Calu3 (cell line): ENCODE measurements at regions not wholly inside any gene's neighbourhood (a gene's known extent, or its start where the extent isn't known, plus 50 kb on each side); places are given as distances from the start of the nearest gene placed in this dataset.
"Not testable (repeated sequence)": the region's sequence is repeated elsewhere in the genome, so short reads cannot be mapped to it uniquely, and the experiment has no call there.

Source experiments
- BruUV-seq: library from RNA; stranded (reverse); fragments of 400-500 nt; replicated peaks from 2 replicates; lab custom pipeline; 2021; lab: Mats Ljungman, UMichigan
- CTCF ChIA-PET: fragments of 300-600 bp; sonication (Branson Sonifier 250); formaldehyde crosslinking; loops from one replicate; lab custom pipeline; 2022; ENCODE audit warnings: antibody characterized with exemption; lab: Charles Lee
- DNase-seq: peaks from one replicate; pipeline ENCODE4 v3.0.0; 2022
- H3K27ac Mint-ChIP-seq: one replicate; pipeline ENCODE4 v1.8.0; 2022; ENCODE audit warnings: mixed read lengths; ENCODE audit not compliant: unreplicated experiment
- H3K27me3 Mint-ChIP-seq: one replicate; pipeline ENCODE4 v1.8.0; 2022; ENCODE audit warnings: mixed read lengths; ENCODE audit not compliant: unreplicated experiment
- H3K36me3 Mint-ChIP-seq: one replicate; pipeline ENCODE4 v1.8.0; 2022; ENCODE audit warnings: mild to moderate bottlenecking, moderate library complexity, mixed read lengths; ENCODE audit not compliant: insufficient read depth, unreplicated experiment
- H3K4me1 Mint-ChIP-seq: one replicate; pipeline ENCODE4 v1.8.0; 2022; ENCODE audit warnings: mild to moderate bottlenecking, low read depth, mixed read lengths; ENCODE audit not compliant: unreplicated experiment
- H3K4me3 Mint-ChIP-seq: one replicate; pipeline ENCODE4 v1.8.0; 2022; ENCODE audit warnings: mild to moderate bottlenecking, low read depth, moderate library complexity, mixed read lengths; ENCODE audit not compliant: unreplicated experiment
- H3K9me3 Mint-ChIP-seq: one replicate; pipeline ENCODE4 v1.8.0; 2022; ENCODE audit warnings: low read depth, mixed read lengths; ENCODE audit not compliant: unreplicated experiment
- intact Hi-C: fragments of 100-400 bp; cut with micrococcal nuclease; formaldehyde crosslinking; loops from one replicate; pipeline ENCODE4 v1.10.0; 2022; ENCODE audit not compliant: unreplicated experiment
- TF ChIP-seq, protein P1 (sequence below): fragments of 200-600 bp; IDR thresholded peaks from one replicate; pipeline ENCODE4 v1.8.0; 2022; ENCODE audit warnings: antibody characterized with exemption; ENCODE audit not compliant: unreplicated experiment

GRCh38 chr17:77049440-77049839 lies 91.3 kb upstream of the SEC14L1 start:
- Mint-ChIP-seq H3K9me3 (no peaks in the 10 kb centered on the region), H3K27ac (no peak overlapping the region), H3K4me3 (no peak overlapping the region), H3K27me3 (peaks cover 39% of the 10 kb centered on the region), H3K36me3 (no peaks in the 10 kb centered on the region), H3K4me1 (no peaks in the 10 kb centered on the region)
- BruUV-seq = no TSS peak
- intact Hi-C loops = no loop called here
- TF ChIP-seq, protein P1, sequence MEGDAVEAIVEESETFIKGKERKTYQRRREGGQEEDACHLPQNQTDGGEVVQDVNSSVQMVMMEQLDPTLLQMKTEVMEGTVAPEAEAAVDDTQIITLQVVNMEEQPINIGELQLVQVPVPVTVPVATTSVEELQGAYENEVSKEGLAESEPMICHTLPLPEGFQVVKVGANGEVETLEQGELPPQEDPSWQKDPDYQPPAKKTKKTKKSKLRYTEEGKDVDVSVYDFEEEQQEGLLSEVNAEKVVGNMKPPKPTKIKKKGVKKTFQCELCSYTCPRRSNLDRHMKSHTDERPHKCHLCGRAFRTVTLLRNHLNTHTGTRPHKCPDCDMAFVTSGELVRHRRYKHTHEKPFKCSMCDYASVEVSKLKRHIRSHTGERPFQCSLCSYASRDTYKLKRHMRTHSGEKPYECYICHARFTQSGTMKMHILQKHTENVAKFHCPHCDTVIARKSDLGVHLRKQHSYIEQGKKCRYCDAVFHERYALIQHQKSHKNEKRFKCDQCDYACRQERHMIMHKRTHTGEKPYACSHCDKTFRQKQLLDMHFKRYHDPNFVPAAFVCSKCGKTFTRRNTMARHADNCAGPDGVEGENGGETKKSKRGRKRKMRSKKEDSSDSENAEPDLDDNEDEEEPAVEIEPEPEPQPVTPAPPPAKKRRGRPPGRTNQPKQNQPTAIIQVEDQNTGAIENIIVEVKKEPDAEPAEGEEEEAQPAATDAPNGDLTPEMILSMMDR = no peak
- CTCF ChIA-PET = interaction anchor here (0.5 to 1.0 kb wide), 3 partner anchors 32 to 182 kb away, joined by 5 to 7 read pairs (median 6); partner anchors contain the start of gene MGAT5B
- no peak for DNase-seq

GRCh38 chr17:77050901-77051300 lies 89.9 kb upstream of the SEC14L1 start:
- BruUV-seq, H3K4me3 Mint-ChIP-seq, DNase-seq, H3K9me3 Mint-ChIP-seq, H3K36me3 Mint-ChIP-seq, H3K27ac Mint-ChIP-seq, H3K4me1 Mint-ChIP-seq, intact Hi-C loops: not testable (repeated sequence)
- peaks cover 54% of the 10 kb centered on the region for H3K27me3 Mint-ChIP-seq
- CTCF ChIA-PET = interaction anchor here (0.9 kb wide), 1 partner anchor 44 kb away, joined by 3 read pairs; no protein-coding TSS in a partner anchor

- Mint-ChIP-seq H3K36me3 (no peaks in the 10 kb centered on the region), H3K4me1 (no peaks in the 10 kb centered on the region), H3K27ac (no peak overlapping the region), H3K27me3 (peaks cover 68% of the 10 kb centered on the region), H3K9me3 (no peaks in the 10 kb centered on the region), H3K4me3 (no peak overlapping the region)
- BruUV-seq = no TSS peak
- DNase-seq = no peak
- CTCF ChIA-PET = interaction anchor here (1.9 kb wide), 1 partner anchor 18 kb away, joined by 6 read pairs; no protein-coding TSS in a partner anchor
- TF ChIP-seq, protein P1 = no peak
- intact Hi-C loops = no loop called here
Measured at GRCh38 chr17:77054936-77055335, 85.8 kb upstream of the SEC14L1 start.

GRCh38 chr17:77055453-77055852 lies 85.3 kb upstream of the SEC14L1 start:
- H3K27ac Mint-ChIP-seq = no peak overlapping the region

More at GRCh38 chr17:77055453-77055852, 85.3 kb upstream of the SEC14L1 start:
- no peaks in the 10 kb centered on the region for H3K36me3 Mint-ChIP-seq
- peaks cover 73% of the 10 kb centered on the region for H3K27me3 Mint-ChIP-seq
- H3K4me1 Mint-ChIP-seq = no peaks in the 10 kb centered on the region
- intact Hi-C loops = no loop called here
- TF ChIP-seq, protein P1 = no peak
- H3K9me3 Mint-ChIP-seq = no peaks in the 10 kb centered on the region
- no peak overlapping the region for H3K4me3 Mint-ChIP-seq
- no peak for DNase-seq
- BruUV-seq = no TSS peak
- CTCF ChIA-PET = interaction anchor here (1.8 to 1.9 kb wide), 2 partner anchors 18 to 187 kb away, joined by 6 to 42 read pairs; partner anchors contain the start of gene MGAT5B
